NCI-H69 (cell line): ENCODE measurements at regions not wholly inside any gene's neighbourhood (a gene's known extent, or its start where the extent isn't known, plus 50 kb on each side); places are given as distances from the start of the nearest gene placed in this dataset.
A peak's percentile ranks its signal among the peaks of the same experiment; 100 is the strongest.
"Not testable (repeated sequence)": the region's sequence is repeated elsewhere in the genome, so short reads cannot be mapped to it uniquely, and the experiment has no call there.

Source experiments
- DNase-seq: peaks from one replicate; lab custom pipeline; 2025; lab: John Stamatoyannopoulos, UW

DNA sequence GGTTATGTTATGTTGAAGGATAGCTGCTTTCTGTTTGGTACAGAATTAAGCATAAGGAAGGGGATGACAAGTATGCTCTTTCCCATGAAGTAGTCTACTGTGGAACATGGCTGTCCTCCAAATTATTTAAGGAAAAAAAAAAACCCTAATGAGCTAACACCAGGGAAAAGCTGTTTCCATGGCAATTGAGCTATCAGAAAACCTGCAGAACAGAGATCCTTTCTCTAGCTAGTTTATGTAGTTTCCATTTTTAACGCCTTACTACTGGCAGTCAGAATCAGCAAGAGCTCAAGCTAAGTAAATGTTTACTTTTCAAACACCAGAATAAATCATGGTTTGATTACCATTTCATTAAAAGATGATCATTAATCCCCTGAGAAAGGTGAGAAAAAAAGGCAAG, 287.4 kb upstream of the TARS1 start:
- no peak for DNase-seq

DNA sequence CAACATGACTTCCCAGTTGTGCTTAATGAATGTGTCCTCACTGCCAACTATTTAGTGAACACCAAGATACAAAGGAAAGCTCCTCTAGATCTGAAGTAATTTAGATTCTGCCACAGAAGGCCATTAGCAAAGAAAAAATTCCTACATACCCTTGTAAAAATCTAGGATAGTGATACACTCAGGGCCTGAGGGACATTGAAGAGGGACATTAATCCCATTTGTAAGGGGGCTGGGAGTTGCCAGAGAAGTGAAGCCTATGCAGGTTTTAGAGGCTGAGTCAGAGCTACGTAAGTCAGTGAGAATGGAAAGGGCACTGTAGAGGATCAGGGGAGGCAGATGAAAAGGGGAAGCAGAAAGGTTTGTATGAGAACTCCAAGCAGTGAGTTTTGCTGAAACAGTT, 286.9 kb upstream of the TARS1 start:
- no peak for DNase-seq

DNA sequence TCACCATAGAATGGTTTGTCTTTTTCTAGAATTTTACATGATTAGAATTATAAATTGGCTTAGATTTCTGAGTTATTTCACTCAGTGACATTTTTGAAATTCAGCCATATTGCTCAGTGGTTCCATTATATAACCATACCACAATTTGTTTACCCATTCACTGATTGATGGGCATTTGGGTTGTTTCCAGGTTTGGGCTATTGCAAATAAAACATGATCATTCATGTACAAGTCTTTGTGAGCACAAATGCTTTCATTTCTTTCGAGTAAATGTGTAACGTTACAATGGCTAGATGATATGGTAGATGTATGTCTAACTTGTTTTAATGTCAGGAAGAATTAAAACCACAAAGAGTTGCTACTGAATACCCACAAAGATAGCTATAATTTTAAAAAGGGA, 279.9 kb upstream of the TARS1 start:
- DNase-seq: no peak

DNA sequence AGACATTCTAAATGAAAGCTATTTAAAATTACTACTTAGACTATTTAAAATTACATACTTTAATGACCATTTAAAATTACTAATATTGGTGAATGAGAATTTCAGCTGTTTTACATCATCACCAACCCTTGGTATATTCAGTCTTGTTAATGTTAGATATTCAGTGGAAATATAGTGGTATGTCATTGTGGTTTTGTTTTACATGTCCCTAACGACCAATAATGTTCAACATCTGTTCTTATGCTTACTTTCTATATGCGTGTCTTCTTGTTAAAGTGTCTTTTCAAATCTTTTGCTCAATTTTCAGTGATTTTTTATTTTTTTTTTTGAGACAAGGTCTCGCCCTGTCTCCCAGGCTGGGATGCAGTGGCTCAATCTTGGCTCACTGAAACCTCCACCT, 279.3 kb upstream of the TARS1 start:
- DNase-seq: no peak

DNA sequence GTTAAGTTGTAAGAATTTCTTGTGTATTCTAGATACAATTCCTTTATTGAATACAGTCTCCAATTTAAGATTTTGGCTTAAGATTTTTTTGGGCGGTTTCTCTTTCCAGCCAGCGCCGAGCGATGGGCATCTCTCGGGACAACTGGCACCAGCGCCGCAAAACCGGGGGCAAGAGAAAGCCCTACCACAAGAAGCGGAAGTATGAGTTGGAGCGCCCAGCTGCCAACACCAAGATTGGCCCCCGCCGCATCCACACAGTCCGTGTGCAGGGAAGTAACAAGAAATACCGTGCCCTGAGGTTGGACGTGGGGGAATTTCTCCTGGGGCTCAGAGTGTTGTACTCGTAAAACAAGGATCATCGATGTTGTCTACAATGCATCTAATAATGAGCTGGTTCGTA, 278.7 kb upstream of the TARS1 start:
- no peak for DNase-seq

DNA sequence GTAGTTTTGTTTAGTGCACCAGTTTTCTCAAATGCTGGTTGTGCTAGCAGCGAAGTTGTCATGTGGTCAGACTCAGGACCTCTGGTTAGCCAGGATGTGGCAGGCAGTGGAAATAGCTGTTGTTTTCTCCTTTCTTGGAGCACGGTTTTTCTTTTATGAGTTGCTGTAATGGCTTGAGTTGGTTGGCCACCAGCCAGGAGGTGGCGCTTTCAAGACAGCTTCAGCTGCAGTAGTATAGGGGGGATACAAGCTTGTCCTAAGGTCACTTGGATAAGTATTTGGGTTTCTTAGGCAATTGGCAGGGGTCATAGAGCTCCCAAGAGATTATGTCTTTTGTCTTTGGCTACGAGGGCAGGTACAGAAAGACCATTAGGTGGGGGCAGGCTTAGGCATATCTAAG, 274.2 kb upstream of the TARS1 start:
- DNase-seq: no peak

DNA sequence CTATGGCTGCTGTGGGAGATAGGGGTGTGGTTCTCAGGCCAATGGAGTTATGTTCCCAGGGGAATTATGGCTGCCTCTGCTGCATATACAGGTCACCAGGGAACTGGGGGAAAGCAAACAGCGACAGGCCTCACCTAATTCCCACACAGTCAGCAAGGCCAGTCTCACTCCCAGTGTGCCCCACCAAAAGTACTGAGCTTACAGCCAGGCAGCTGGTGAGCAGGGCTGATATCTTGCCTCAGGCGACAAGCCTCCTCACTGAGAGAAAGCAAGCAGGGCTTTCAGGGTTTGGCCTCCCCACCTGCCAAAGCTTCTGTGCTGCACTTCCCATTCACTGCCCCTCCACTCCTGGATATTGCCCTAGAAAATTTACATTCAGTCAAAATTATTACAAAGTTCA, 273.8 kb upstream of the TARS1 start:
- peak; percentile 6 for DNase-seq

DNA sequence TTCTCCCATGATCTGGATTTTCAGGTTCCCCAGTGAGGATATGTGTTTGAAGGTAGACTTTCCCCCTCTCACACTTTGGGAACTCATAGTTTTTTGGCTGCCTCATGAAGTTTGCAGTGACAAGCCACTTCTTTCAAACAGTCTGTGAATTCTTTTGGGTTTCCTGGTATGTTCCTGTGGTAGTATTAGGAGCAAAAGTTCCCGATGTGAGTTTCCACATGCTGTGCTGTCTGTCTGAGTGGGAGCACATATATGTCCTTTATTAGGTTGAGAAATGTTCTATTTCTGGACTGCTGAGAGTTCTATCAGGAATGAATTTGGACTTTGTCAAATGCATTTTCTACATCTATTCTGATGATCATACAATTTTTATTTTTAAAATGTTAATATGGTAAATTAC, 273.2 kb upstream of the TARS1 start:
- no peak for DNase-seq

DNA sequence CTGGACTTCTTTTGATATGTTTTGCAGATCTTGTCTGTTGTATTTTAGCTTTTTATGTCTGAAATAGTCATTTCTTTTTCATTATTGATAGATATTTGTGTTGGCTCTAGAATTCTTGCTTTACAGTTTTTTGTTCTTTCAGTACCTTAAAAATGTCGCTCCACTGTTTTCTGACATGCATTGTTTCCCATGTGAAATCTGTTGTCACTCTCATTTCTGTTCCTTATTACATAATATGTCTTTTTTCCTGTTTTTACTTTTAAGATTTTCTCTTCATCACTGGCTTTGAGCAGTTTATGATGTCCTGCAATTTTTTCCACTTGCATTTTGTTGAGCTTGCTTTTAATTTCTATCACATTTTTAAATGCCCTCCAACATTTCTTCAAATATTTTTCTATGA, 270.4 kb upstream of the TARS1 start:
- no peak for DNase-seq

DNA sequence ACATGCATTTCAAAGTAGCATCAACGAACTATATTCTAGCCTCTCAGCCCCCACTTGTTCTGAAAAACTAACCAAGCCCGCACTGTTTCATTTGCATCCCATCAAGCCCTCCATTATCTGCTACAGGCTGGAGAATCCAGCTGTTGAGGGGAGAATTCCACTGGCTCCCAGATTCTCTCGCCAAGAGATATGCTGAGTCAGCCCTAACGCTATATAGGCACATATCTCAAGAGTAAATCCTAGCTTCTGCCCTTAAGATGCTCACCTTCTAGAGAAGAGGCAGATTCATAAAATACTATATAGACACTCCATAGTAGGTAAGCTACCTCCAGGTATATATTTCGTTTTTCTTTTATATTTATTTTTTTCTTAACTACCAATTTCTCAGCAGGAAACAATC, 266.4 kb upstream of the TARS1 start:
- no peak for DNase-seq

DNA sequence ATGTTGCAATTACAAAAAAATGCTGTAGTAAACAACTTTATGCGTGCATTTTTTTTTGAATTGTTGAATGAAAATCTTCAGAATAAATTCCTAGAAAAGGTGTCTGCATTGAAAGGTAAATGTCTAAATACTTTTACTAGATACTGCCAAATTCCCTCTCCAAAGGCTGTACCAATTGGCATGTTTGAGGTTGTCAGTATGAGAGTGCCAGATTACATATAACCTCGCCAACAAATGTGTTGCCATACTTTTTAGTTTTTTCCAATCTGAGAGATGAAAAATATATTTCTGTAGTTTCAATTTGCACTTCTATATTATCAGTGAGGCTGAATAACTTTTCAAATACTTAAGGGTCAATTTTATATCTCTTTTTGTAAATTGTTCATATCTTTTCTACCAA, 261.5 kb upstream of the TARS1 start:
- DNase-seq: no peak

DNA sequence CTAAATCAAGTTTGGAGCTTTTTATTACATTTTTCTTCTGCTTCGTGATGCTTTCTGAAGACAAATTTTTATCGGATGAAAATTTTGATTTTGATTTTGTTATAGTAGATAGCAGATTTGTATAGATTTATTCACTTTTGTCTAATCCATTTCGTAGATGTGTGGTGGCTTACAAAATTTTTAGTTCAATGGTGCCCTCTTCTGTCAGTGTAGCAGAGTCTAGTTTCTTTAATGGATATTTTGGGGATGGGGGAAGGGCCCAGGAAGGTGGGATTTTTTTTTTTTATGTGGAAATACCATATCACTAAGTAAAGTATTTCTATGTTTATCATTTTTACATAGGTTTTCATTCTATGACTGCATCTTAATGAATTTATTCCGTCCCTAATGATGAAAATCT, 259.9 kb upstream of the TARS1 start:
- peak; percentile 11 for DNase-seq

DNA sequence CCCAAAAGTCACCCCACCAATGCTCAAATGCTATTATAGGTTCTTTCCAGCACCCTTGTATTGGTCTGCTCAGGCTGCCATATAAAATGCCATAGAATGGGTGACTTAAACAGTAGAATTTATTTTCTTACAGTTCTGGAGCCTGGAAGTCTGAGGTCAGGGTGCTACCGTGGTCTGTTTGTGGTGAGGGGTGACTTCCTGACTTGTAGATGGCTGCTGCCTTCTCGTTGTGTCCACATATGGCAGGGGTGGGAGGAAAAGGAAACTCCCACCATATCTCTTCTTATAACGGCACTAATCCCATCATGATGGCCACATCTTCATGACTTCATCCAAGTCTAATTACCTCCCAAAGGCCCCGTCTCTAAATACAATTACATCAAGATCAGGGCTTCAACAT, 257.8 kb upstream of the TARS1 start:
- no peak for DNase-seq

DNA sequence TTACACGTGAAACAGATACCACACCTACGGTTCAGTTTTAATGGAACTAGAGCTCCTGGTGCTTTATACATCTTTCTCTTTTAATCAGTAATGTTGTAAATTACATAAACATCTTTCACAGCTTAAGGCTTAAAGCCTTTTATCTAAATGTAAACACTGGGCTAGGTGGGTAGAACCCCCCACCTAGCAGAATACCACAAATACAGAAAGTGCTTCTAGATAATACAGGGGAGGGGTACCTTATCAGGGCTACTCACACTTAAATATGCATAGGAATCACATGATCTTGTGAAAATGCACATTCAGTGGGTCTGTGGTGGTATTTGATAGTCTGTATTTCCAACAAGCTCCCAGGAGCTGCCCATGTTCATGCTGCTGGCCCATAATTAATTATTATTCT, 256.4 kb upstream of the TARS1 start:
- no peak for DNase-seq

DNA sequence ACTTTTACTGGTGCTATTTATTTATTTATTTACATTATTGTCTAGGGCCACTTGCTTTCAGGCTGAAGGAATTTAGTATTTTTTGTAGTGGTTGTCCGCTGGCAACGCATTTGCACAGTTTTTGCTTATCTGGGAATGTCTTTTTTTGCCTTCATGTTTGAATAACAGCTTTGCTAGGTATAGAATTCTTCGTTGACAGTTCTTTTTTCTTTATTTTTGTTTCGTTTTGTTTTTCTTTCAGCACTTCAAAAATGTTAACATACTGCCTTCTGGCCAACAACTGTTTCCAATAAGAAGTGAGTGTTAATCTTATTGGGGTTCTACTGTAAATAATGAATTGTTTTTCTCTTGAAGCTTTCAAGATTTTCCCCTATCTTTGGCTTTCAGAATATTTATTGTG, 252.7 kb upstream of the TARS1 start:
- no peak for DNase-seq

DNA sequence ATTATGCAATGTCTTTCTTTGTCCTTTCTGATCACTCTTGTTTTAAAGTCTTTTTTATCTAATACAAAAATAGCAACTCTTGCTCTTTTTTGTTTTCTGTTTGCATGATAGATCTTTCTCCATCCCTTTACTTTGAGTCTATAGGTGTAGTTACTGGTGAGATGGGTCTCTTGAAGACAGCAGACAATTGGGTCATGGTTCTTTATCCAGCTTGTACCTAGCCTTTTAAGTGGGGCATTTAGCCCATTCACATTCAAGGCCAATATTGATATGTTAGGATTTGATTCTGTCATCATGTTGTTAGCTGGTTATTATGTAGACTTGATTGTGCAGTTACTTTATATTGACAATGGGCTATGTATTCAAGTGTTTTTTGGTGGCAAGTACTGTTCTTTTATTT, 245.9 kb upstream of the TARS1 start:
- DNase-seq: no peak

DNA sequence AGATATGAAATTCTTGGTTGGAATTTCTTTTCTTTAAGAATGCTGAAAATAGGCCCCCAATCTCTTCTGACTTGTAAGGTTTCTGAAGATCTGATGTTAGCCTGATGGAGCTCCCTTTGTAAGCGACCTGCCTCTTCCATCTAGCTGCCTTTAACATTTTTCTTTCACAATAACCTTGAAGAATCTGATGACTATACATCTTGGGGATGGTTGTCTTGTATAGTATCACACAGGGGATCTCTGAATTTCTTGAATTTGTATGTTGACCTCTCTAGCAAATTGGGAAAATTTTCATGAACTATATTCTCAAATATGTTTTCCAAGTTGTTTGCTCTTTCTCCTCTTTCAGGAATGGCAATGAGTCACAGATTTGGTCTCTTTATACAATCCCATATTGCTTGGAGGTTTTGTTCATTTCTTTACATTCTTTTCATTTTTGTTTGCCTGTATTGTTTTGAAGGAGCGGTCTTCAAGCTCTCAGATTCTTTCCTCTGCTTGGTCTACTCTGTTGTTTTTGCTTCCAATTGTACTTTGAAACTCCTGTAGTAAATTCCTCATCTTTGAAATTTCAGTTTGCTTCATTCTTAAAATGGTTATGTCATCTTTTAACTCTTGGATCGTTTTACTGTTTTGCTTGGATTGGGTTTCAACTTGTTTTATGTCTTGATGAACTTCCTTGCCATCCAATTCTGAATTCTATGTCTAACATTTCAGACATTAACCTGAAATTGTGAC, 245.2 kb upstream of the TARS1 start:
- DNase-seq: no peak

DNA sequence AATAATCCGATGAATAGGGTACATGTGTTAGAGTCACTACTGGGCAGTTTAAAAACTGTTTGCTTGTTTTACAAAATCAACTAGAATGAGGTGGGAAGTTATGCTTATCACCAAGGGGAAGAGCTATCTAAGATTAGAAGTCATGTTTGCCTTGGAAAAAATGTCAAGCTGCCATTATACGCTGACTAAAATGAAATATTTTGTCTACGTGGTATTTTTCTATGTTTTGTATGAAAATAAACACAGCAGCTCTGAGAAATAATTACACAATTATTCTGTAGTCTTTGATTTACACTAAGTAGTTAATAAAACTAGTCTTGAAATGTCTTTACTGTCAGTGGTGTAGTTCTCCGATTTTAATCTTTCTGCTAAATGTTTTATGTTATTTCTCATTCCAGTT, 241.9 kb upstream of the TARS1 start:
- DNase-seq: no peak

DNA sequence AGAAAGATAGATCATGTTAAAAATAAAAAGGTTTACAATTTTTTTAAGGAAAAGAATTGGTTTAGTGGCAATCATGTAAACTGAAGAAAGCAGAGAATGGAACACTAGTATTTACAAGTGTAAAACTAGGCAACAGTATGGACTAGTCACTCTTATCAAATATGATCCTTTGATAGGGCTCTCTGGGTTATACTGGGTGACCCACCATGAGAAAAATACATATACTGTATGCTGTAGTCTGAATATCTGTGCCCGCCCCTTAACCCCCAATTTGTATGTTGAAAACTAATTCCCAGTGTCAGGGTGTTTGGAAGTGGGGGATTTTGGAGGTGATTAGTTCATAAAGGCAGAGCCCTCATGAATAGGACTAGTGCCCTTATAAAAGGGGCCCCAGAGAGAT, 236.8 kb upstream of the TARS1 start:
- no peak for DNase-seq

DNA sequence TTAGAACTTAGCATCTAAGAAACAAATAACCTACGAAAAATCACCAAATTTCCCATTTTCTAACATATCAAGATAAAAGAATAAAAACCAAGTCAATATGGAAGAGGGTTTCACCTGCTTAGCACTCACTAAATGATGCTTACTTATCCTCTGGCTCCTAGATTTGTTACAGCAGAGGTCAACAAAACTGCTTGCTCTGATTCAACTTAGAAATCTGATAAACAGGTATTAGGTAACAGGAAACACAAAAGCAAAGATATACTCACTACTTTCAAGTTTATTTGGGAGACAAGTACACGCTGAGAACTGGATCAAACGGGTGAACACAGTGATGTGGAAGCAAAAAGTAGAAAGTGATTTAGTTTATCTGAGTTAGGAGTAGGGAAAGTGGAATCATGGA, 235.7 kb upstream of the TARS1 start:
- no peak for DNase-seq

DNA sequence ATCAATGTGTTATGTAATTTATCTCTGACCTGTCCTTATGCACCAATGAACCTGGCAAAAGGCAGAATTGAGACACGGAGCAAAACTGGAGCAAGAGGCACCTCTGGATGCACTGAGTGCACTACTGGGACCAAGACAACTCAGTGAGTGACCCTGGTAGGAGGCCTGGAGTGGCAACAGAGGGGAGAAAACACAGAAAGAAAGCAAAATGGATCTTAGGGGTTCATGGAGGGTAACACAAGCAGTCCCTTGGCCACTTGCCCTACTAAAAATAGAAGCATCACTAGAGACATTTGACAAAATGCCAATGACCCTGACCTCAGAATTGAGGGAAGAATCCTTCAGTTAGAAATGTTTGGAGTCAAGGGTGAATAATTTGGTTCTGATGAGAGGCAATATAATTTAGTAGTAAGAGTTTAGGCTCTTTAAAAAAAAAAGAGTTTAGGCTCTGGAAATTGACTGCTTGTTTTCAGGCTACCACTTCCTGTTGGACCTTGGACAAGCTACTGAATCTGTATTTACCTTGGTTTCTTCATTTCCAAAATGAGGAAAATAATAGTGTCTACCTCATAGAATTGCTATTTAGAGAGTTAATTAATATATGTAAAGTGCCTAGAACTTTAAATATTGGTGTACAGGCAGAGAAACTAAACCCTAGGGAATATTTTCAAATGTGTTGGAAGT, 234.9 kb upstream of the TARS1 start:
- DNase-seq: no peak

DNA sequence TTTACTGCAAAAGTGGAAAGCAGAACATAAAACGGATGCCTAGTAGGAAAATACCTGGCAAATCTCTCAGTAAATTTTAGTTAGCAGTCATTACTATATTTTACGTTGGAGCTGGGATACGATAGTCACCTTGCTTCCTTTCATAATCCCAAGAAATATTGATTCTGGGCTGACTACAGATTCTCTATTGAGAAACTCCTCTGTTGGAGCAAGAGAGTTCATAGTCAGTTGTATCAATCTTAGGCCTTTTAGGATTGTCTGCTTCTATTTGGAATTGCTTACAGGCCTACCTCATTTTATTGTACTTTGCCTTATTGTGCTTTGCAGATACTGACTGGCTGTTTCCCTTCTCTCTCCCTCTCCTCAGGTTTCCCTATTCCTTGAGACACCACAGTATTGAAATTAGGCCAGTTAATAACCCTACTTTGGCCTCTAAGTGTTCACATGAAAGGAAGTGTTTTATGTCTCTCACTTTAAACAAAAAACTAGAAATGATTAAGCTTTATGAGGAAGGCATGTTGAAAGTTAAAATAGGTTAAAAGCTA, 233.7 kb upstream of the TARS1 start:
- DNase-seq: no peak

DNA sequence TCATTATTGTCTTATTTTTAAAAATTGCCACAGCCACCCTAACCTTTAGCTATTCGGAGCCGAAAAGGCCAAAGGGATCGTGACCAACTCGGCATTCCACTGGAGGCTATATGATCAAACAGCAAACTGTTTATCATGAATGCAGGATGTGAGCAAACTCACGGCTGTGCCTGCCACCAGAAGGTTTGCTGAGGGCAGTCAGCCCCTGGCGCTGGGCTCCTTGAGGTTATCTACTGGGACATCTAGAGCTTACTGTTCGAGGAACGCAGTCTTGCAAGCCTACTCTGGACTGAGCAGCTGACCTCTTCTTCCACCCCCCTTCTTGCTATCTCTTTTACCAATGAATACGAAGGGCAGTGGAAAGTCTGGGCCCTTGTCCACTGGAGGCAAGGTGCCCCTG, 231.5 kb upstream of the TARS1 start:
- DNase-seq: no peak

DNA sequence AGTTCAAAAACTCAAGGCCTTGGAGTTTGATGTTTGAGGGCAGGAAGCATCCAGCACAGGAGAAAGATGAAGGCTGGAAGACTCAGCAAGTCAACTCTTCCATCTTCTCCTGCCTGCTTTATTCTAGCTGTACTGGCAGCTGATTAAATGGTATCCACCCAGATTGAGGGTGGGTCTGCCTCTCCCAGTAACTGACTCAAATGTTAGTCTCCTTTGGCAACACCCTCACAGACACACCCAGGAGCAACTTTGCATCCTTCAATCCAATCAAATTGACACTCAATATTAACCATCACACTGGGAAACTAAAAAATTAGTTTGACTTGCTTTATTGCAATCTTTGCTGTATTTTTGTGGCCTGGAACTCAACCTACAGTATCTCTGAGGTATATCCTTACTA, 230.5 kb upstream of the TARS1 start:
- not testable (repeated sequence) for DNase-seq
